NCI-H2171 (cell line): ENCODE measurements at regions not wholly inside any gene's neighbourhood (a gene's known extent, or its start where the extent isn't known, plus 50 kb on each side); places are given as distances from the start of the nearest gene placed in this dataset.
A peak's percentile ranks its signal among the peaks of the same experiment; 100 is the strongest.

ENCODE experiments used
- DNase-seq: peaks from one replicate; lab custom pipeline; 2025; lab: John Stamatoyannopoulos, UW

DNA sequence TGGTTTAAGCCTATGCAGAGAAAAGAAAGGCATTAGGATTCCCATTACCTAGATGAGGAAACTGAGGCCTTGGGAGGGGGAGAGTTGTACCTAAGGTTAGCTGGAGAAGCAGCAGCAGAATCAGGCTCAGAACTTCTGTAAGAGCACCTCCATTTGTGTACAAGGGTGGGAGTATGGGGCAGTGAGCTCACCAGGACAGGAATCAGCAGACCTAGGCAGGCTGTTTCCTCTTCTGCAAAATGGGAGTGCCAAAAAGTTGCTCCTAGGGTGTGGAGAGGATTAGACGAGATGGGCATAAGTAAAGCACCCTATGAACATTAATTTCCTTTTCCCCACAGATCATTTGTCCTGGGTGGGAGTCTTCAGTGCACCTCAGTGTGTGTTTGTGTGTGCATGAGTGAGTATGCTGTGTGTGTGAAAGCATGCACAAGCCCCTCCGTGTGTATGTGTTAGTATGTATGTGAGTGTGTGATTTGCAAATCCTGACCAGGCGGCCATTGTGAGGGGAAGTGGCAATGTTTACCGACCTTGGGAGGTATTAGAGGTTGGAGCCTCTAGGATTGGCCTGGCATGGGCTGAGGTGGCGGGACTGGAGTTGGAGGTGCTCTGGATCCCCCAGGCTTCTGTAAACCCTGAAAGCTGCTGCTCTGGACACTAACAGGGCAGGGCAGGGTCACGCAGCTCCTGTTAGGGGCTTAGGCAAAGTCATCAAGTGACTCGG lies 78.8 kb downstream of the VEGFA start:
- DNase-seq = no peak

DNA sequence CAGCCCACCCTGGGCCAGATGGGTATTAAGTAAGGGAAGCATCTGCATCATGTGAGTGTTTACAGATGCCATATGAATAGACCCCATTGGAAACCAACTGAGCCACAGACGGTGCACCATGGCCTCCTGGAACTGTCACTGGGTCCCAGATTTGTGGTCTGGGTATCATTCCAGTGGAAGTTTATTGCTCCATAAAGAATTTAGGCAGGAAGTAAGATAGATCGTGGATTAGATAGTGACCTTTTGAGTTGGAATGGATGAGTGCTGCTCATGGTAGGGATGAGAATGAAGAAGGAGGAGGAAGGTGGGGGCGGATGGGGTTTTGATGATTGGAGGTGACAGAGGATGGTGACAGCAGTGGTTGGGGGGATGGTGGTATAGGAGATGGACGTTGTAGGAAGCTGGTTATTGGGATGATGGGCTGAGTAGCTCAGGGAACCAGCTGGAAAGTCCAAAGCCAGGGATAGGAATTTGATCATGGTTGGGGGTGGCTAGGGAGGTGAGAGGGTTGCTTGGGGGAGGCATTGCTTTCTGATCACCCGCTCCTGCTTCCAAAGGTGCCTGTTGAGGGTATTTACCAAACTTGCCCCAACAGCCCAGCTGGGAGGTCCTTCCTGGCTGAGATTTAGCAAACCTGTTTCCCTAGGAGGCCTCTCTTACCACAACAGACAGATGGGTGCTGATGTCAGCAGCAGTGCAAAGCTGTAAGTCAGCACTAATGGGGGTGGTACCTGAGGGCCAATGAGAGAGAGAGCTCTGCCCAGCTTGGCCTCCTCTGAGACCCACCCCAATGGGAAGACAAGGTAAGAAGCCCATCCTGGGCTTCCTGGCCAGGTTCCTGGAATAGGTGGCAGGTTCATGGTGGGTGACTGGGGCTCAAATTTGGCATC lies 78.0 kb downstream of the VEGFA start:
- DNase-seq = peak; percentile 52

DNA sequence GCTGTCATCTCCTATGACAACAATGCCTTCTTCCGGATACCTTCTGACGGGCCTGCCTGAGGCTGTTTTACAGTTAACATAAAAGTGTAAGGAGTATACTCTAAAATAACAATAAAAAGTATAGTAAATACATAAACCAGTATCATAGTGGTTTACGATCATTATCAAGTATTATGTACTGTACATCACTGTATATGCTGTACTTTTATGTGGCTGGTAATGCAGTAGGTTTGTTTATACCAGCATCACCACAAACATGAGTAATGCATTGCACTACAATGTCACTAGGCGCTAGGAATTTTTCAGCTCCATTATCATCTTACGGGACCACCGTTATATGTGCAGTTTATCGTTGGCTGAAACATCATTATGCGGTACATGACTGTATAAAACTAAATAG lies 76.5 kb downstream of the VEGFA start:
- DNase-seq = no peak

DNA sequence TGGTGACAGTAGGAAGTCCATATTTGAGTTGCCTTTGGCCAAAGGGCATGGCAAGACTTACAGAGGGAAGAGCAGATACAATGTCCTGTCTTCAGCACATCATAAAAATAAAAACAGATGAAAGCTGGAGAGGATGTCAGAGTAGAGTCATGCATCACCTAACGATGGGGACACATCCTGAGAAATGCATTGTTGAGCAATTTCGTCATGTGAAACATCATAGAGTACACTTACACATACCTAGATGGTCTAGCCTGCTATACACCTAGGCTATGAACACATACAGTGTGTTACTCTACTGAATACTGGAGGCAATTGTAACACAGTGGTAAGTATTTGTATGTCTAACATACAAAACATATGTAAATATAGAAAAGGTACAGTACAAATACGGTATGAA lies 75.6 kb downstream of the VEGFA start:
- no peak for DNase-seq

- DNase-seq = no peak
Measured at GRCh38 chr6:43843669-43844171, 73.7 kb downstream of the VEGFA start.

- DNase-seq = no peak
Measured at GRCh38 chr6:43843097-43843645, 73.2 kb downstream of the VEGFA start.

DNA sequence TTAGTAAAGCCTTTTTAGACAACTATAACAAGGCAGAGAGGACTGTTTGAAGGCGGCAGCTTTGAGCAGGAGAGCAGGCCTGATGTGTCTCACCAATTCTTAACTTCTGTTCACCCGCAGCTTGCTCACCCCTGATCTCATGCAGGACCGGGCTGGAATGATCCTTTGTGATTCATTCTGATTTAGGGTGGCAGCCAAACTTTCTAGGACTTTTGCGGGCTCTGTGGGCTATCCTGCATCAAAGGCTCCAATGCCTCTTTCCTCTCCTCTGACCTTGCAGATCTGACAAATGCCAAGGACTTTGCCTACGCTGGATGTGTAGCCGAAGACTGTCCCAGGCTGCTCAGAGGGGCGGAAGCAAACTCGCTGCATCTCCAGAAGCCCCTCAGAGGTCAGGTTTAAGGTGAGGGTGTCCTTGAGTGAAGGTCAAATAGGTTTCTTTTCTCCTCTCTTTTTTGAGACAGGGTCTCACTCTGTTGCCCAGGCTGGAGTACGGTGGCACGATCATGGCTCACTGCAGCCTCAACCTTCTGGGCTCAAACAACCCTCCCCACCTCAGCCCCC lies 72.3 kb downstream of the VEGFA start:
- no peak for DNase-seq

DNA sequence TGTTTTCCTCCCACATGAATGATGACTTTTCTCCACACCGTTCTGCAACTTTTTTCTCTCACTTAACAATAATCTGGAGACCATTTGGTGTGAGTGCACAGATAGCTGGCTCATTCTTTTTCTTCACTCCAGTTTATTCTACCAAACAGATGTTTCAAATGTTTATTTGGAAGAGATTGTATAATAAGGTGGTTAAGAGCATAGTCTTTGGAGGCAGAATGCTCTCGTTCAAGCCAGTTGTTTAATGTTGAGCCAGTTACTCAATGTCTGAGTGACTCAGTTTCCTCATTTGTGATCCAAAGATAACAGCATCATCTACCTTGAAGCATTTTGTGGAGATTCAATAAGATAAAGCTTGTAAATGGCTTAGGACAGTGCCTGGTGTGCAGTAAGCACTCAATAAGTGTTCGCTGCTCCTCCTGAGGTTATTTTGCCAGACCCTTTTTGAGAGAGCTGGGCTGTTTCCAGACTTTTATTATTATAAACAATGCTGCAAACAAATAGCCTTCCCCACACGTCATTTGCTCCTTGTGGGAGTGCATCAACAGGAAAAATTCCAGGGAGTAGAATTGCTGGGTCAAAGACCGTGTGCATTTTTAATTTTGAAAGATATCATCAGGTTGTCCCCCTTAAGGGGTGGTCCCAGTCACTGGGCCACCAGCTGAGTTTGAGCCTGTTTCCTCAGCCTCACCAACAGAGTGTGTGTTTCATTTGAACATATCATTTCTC lies 70.6 kb downstream of the VEGFA start:
- DNase-seq = no peak

- no peak for DNase-seq
Measured at GRCh38 chr6:43838276-43839036, 68.4 kb downstream of the VEGFA start.

DNA sequence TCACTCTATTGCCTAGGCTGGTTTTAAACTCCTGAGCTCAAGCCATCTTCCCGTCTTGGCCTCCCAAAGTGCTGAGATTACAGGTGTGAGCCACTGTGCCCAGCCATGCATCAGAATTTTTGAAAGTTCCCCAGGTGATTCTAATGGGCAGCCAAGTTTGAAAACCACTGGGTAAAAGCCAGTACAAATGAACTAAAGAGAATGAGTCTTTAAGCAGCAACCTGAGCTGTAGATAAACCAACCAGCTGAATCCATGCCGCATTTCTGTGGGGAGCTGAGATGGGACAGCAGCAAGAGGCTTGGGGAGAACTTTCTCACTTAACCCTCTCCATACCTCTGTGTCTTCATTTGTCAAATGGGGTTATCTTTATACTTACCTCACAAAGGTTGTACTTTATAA lies 67.5 kb downstream of the VEGFA start:
- no peak for DNase-seq

DNA sequence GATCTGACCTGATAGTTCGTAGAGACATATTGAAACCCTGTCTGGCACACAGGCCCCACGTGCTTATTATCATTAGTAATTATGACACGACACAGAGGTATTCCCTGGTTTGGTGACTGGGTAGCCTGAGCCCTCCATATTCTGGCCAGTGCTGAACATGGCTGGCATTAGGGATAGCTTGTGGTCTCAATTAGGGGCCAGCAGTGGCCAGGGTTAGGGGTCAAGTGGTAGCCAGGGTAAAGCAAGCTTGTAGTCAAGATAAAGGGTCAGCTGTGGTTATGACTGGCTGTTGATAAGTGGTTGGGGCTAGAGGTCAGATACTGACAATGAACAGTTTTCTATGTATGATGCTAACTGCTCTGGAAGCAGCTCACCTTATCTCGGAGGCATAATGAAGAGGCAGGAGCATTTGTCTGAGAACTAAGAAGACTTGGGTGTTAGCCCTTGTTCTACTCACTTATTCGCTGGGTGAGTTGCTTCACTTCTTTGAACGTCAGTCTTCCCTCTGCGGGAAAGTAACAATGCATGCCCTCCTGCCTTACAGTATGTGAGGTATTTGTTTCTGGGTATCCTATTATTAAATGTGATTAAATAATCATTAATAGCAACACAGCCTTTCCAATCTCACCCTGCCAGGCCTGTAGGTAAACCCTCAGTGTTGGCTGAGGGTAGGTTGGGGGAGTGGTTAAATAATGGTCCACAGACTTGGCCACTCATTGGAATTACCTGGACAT lies 66.7 kb downstream of the VEGFA start:
- no peak for DNase-seq
